ENCODE measurements at regions not wholly inside any gene's neighbourhood (a gene's known extent, or its start where the extent isn't known, plus 50 kb on each side); places are given as distances from the start of the nearest gene placed in this dataset.

GRCh38 chr1:201745023-201745422, 83.9 kb upstream of the IPO9 start (continued):
- TF ChIP-seq POU5F1 (IDR thresholded peaks at IDR 0.05; ENCODE audit: low read depth, low read length), result no peak
- no peak for TF ChIP-seq CREB1 (IDR thresholded peaks at IDR 0.05)
- TF ChIP-seq CBX8 (IDR thresholded peaks at IDR 0.05; ENCODE audit: borderline replicate concordance, low read depth, low read length), result no peak
- no peak for TF ChIP-seq E2F6 (IDR thresholded peaks at IDR 0.05)
- no peak for TF ChIP-seq BACH1 (IDR thresholded peaks at IDR 0.05; ENCODE audit: low read length)
- TF ChIP-seq CHD7 (IDR thresholded peaks at IDR 0.05; ENCODE audit: insufficient replicate concordance, low read length), result no peak
- no peak for TF ChIP-seq TCF12 (IDR thresholded peaks at IDR 0.05; ENCODE audit: low read depth, low read length)

All from H1 (cell line).